OCI-LY7 (cell line): ENCODE measurements at regions not wholly inside any gene's neighbourhood (a gene's known extent, or its start where the extent isn't known, plus 50 kb on each side); places are given as distances from the start of the nearest gene placed in this dataset.

Experiments used
- BruUV-seq: library from RNA; stranded (reverse); fragments of 400-500 nt; replicated peaks from 2 replicates; lab custom pipeline; 2021; lab: Mats Ljungman, UMichigan
- CTCF ChIA-PET: fragments of 300-600 bp; sonication (Branson Sonifier 250); formaldehyde crosslinking; loops from one replicate; lab custom pipeline; 2022; ENCODE audit warnings: antibody characterized with exemption; ENCODE audit not compliant: unreplicated experiment; lab: Charles Lee
- POLR2A ChIA-PET: fragments of 300-600 bp; sonication (Branson Sonifier 250); formaldehyde crosslinking; loops from one replicate; lab custom pipeline; 2022; ENCODE audit warnings: antibody characterized with exemption; lab: Charles Lee
- DNase-seq: peaks from one replicate; pipeline ENCODE4 v3.0.0-alpha.2; 2015; ENCODE audit warnings: low spot score
- H2AFZ ChIP-seq: fragments of 200-600 bp; sonication (generic), shearing (Covaris generic); 2 replicates; pipeline ENCODE4 v1.6.1; 2014; ENCODE audit warnings: mild to moderate bottlenecking, antibody characterized with exemption, low read length, moderate library complexity
- H3K27ac ChIP-seq: fragments of 200-600 bp; sonication (generic); 2 replicates; pipeline ENCODE4 v1.5.1; 2014; ENCODE audit warnings: mixed run types, low read depth, mild to moderate bottlenecking, moderate library complexity, low read length, inconsistent platforms; ENCODE audit not compliant: poor library complexity, severe bottlenecking
- H3K36me3 ChIP-seq: fragments of 200-600 bp; sonication (generic); 2 replicates; pipeline ENCODE4 v1.6.1; 2014; ENCODE audit warnings: mild to moderate bottlenecking, antibody characterized with exemption, low read length, moderate library complexity, mixed read lengths; ENCODE audit not compliant: insufficient read depth
- H3K4me1 ChIP-seq: fragments of 200-600 bp; sonication (generic); 2 replicates; pipeline ENCODE4 v1.5.1; 2014; ENCODE audit warnings: mild to moderate bottlenecking, low read length; ENCODE audit not compliant: insufficient read depth, poor library complexity, severe bottlenecking
- H3K4me2 ChIP-seq: fragments of 200-600 bp; sonication (generic); 2 replicates; pipeline ENCODE4 v1.6.1; 2014; ENCODE audit warnings: mild to moderate bottlenecking, low read length
- H3K4me3 ChIP-seq: fragments of 200-600 bp; sonication (generic); 2 replicates; pipeline ENCODE4 v1.5.1; 2014; ENCODE audit warnings: mild to moderate bottlenecking, low read depth, low read length; ENCODE audit not compliant: poor library complexity, severe bottlenecking
- H3K79me2 ChIP-seq: fragments of 200-600 bp; sonication (generic); 2 replicates; pipeline ENCODE4 v1.6.1; 2016; ENCODE audit warnings: low read depth, mild to moderate bottlenecking, low read length, moderate library complexity, mixed read lengths; ENCODE audit not compliant: insufficient read depth
- H3K9me2 ChIP-seq: fragments of 200-600 bp; sonication (generic); 2 replicates; pipeline ENCODE4 v1.6.1; 2016; ENCODE audit warnings: mild to moderate bottlenecking, low read length, mixed read lengths; ENCODE audit not compliant: insufficient read depth
- H3K9me3 ChIP-seq: fragments of 200-600 bp; sonication (generic); 2 replicates; pipeline ENCODE4 v1.6.1; 2014; ENCODE audit warnings: mild to moderate bottlenecking, mixed run types, low read length, mixed read lengths
- H4K20me1 ChIP-seq: fragments of 200-600 bp; sonication (generic); 2 replicates; pipeline ENCODE4 v1.6.1; 2014; ENCODE audit warnings: mild to moderate bottlenecking, antibody characterized with exemption, low read length, moderate library complexity, mixed read lengths; ENCODE audit not compliant: insufficient read depth
- CTCF ChIP-seq: fragments of 200-600 bp; sonication (generic); conservative IDR thresholded peaks from 2 replicates; pipeline ENCODE4 v1.5.1; 2014; ENCODE audit warnings: mild to moderate bottlenecking, antibody characterized with exemption, low read length, moderate library complexity, mixed read lengths
- EZH2phosphoT487 ChIP-seq: fragments of 200-600 bp; sonication (generic); IDR thresholded peaks from 2 replicates; pipeline ENCODE4 v1.6.1; 2018; ENCODE audit warnings: low read depth, borderline replicate concordance, mild to moderate bottlenecking, mixed run types, antibody characterized with exemption, low read length, moderate library complexity, mixed read lengths
- intact Hi-C: fragments of 100-400 bp; cut with micrococcal nuclease; formaldehyde crosslinking; loops from one replicate; pipeline ENCODE4 v1.10.0; 2022; ENCODE audit not compliant: unreplicated experiment

- no TSS peak for BruUV-seq
- POLR2A ChIA-PET: no interaction called here
Measured at GRCh38 chr2:7146151-7146550, 228.9 kb downstream of the RNF144A start.

GRCh38 chr2:7154656-7155055, 237.4 kb downstream of the RNF144A start:
- H2AFZ ChIP-seq: no peak overlapping the region
- ChIA-PET CTCF (interaction anchor here (0.5 kb wide), 1 partner anchor 115 kb away, joined by 5 read pairs; no protein-coding TSS in a partner anchor), POLR2A (no interaction called here)
- H3K4me3 ChIP-seq: no peak overlapping the region
- no peaks in the 10 kb centered on the region for H3K9me3 ChIP-seq
- H3K4me1 ChIP-seq: no peaks in the 10 kb centered on the region
- H3K36me3 ChIP-seq: no peaks in the 10 kb centered on the region
- intact Hi-C loops: no loop called here
- no peaks in the 10 kb centered on the region for H3K9me2 ChIP-seq
- TF ChIP-seq EZH2phosphoT487 (no peak), CTCF (no peak)
- BruUV-seq: no TSS peak
- no peak overlapping the region for H3K27ac ChIP-seq
- no peak for DNase-seq
- H3K79me2 ChIP-seq: no peaks in the 10 kb centered on the region
- no peak overlapping the region for H3K4me2 ChIP-seq
- H4K20me1 ChIP-seq: no peaks in the 10 kb centered on the region

More at GRCh38 chr2:7146151-7146550, 228.9 kb downstream of the RNF144A start:
- Histone ChIP-seq H3K4me1 (no peaks in the 10 kb centered on the region), H3K36me3 (no peaks in the 10 kb centered on the region), H3K9me3 (no peaks in the 10 kb centered on the region), H3K79me2 (no peaks in the 10 kb centered on the region), H2AFZ (no peak overlapping the region), H3K4me3 (no peak overlapping the region), H3K4me2 (no peak overlapping the region), H4K20me1 (no peaks in the 10 kb centered on the region), H3K27ac (no peak overlapping the region), H3K9me2 (no peaks in the 10 kb centered on the region)
- no peak for TF ChIP-seq CTCF
- no peak for TF ChIP-seq EZH2phosphoT487
- intact Hi-C loops: no loop called here
- CTCF ChIA-PET: no interaction called here
- DNase-seq: no peak

GRCh38 chr2:7161501-7161900, 244.3 kb downstream of the RNF144A start:
- CTCF ChIA-PET: no interaction called here

More at GRCh38 chr2:7161501-7161900, 244.3 kb downstream of the RNF144A start:
- POLR2A ChIA-PET: no interaction called here
- H2AFZ ChIP-seq: no peak overlapping the region
- no peak overlapping the region for H3K27ac ChIP-seq
- TF ChIP-seq EZH2phosphoT487: no peak
- no peak for TF ChIP-seq CTCF
- no peaks in the 10 kb centered on the region for H4K20me1 ChIP-seq
- H3K4me1 ChIP-seq: no peaks in the 10 kb centered on the region
- H3K9me3 ChIP-seq: no peaks in the 10 kb centered on the region
- intact Hi-C loops: no loop called here
- H3K36me3 ChIP-seq: no peaks in the 10 kb centered on the region
- no peak overlapping the region for H3K4me2 ChIP-seq
- H3K79me2 ChIP-seq: no peaks in the 10 kb centered on the region
- DNase-seq: no peak
- no TSS peak for BruUV-seq
- H3K9me2 ChIP-seq: no peaks in the 10 kb centered on the region
- H3K4me3 ChIP-seq: no peak overlapping the region
